ENCODE measurements at regions not wholly inside any gene's neighbourhood (a gene's known extent, or its start where the extent isn't known, plus 50 kb on each side); places are given as distances from the start of the nearest gene placed in this dataset.
"Not testable (repeated sequence)": the region's sequence is repeated elsewhere in the genome, so short reads cannot be mapped to it uniquely, and the experiment has no call there.

- no peak for DNase-seq
Observed at GRCh38 chr1:228945885-228946284, 210.6 kb downstream of the RHOU start.

GRCh38 chr1:228949617-228950016, 214.3 kb downstream of the RHOU start:
- DNase-seq: not testable (repeated sequence)

GRCh38 chr1:228953207-228953606, 217.9 kb downstream of the RHOU start:
- no peak for DNase-seq

- DNase-seq: not testable (repeated sequence)
Observed at GRCh38 chr1:228953808-228954207, 218.5 kb downstream of the RHOU start.

- no peak for DNase-seq
Observed at GRCh38 chr1:228955691-228956090, 220.4 kb downstream of the RHOU start.

GRCh38 chr1:228956864-228957263, 221.6 kb downstream of the RHOU start:
- no peak for DNase-seq

GRCh38 chr1:228957535-228957934, 222.3 kb downstream of the RHOU start:
- DNase-seq: no peak

- DNase-seq: no peak
Observed at GRCh38 chr1:228958121-228958520, 222.8 kb downstream of the RHOU start.

- no peak for DNase-seq
Observed at GRCh38 chr1:228958741-228959140, 223.5 kb downstream of the RHOU start.

- DNase-seq: no peak
Observed at GRCh38 chr1:228960705-228961104, 225.4 kb downstream of the RHOU start.

- DNase-seq: no peak
Observed at GRCh38 chr1:228961511-228961910, 226.2 kb downstream of the RHOU start.

- DNase-seq: no peak
Observed at GRCh38 chr1:228963795-228964177, 228.5 kb downstream of the RHOU start.

GRCh38 chr1:228964178-228965089, 229.2 kb downstream of the RHOU start:
- peak; percentile 11 for DNase-seq

- no peak for DNase-seq
Observed at GRCh38 chr1:228968891-228969606, 233.8 kb downstream of the RHOU start.

- DNase-seq: no peak
Observed at GRCh38 chr1:228969953-228970800, 234.9 kb downstream of the RHOU start.

GRCh38 chr1:228972576-228972975, 237.3 kb downstream of the RHOU start:
- no peak for DNase-seq

- no peak for DNase-seq
Observed at GRCh38 chr1:228974273-228974672, 239.0 kb downstream of the RHOU start.

GRCh38 chr1:228975238-228975907, 240.1 kb downstream of the RHOU start:
- DNase-seq: no peak

GRCh38 chr1:228976316-228976715, 241.0 kb downstream of the RHOU start:
- no peak for DNase-seq

GRCh38 chr1:228977307-228977706, 242.0 kb downstream of the RHOU start:
- DNase-seq: no peak

GRCh38 chr1:228977741-228978140, 242.5 kb downstream of the RHOU start:
- no peak for DNase-seq
